GM19452 (cell line): ENCODE measurements at regions not wholly inside any gene's neighbourhood (a gene's known extent, or its start where the extent isn't known, plus 50 kb on each side); places are given as distances from the start of the nearest gene placed in this dataset.

Experiments
- ATAC-seq: cut with Tn5 transposase; IDR thresholded peaks from one replicate; pipeline ENCODE4 v1.9.1; 2021; ENCODE audit not compliant: unreplicated experiment

- no peak for ATAC-seq
Observed at GRCh38 chr14:51307551-51307950, 67.5 kb downstream of the TMX1 start.

- ATAC-seq, result no peak
Observed at GRCh38 chr14:51308866-51309265, 68.8 kb downstream of the TMX1 start.

DNA sequence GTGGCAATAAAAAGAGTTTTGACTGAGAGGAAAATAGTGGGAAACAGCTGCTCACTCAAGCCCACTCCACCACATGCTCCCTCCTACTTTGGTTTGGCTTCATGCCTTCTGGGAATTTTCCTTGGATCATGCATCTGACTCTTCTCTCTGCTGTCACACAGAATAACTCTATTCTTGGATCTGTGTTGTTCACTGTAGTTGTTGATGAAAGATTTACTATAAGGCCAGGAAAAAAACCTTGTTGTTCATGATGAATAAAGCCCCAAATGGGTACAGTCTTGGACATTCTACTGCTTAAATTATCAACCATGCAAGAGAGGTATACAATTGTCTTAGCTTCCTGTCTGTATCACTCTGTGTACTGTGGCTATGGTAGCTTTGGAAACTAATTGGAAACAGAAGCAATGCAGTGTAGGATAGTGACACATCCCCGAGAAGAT lies 70.5 kb downstream of the TMX1 start:
- ATAC-seq, result no peak

DNA sequence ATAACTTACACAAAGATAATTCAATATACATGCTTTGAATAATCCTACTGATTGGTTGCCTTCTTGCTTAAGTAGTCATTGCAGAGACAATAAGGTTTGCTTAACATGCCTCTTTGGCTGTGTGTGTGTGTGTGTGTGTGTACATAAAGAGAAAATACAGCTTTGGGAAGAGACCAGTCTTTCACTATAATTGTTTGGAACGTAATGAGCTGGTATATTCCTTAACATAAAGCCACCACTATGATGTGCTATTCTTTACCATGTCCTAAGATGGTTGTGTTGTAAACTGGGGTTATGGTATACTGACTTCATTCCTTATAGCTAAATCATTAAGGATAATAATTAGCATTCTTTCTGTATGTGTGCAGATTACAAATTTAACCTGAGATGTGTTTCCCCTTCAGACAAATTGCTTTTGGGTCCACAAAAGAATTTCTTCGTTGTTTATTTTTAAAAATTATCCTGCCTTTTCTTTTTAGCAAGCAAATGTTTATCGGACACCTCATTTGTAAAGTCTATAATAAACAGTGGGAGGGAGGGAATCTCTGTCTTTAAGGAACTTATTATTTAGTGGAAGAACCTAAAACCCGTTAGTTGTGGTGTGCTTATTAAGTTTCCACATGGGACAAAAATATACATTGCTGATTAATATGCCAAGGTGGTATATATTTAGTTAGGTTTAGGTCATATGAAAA lies 74.4 kb downstream of the TMX1 start:
- no peak for ATAC-seq

DNA sequence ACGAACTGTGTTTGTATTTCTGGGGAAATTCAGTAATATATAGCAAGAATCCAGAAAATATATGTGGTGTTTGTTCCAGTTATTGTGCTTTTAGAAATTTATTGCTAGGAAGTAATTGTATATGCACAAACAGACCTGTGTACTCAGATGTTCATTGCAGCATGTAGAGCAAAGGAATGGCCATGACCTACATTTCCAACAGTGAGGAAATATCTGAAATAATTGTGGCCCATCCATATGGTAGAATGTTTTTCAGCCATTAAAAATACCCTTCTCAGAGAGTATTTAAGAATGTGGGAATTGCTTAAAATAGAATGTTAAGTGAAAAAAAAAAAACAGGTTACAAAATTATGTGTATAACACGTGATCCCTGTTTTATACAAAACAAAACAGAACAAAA lies 77.3 kb downstream of the TMX1 start:
- ATAC-seq, result no peak

DNA sequence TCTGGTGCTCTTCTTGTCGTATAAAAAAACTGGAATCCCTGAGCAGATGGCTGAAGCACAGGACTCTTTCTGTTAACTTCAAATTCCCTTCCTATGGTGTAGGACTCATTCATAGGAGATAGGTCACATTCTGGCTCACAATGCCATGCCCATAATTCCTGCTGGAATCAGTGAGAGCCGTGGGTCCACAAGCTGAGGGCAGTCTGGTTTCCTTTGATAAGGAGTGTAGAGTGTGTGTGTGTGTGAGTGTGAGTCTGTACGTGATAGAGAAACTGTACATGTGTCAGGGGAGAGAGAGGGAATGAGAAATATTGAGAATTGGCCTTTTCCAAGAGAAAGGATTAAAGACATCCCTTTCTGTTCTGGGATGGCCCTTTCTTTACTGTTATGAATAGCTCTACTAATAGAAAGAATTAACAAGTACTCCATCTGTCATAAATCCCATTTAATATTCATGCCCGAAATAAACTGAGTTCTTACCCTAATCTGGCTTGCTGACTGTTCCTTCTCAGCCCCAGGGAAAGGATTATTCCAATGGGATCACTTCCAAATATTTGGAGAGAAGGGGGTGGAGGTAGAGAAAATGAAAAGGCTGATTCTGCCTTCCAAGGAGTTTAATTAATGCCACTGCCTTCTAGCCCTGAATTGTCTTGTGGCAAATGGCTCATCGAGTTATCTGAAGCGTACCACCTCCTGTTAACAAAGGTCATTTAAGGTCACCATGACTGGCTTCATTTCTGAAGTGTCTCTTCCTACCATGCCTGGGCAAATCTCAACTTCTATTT lies 79.0 kb downstream of the TMX1 start:
- ATAC-seq, result no peak

DNA sequence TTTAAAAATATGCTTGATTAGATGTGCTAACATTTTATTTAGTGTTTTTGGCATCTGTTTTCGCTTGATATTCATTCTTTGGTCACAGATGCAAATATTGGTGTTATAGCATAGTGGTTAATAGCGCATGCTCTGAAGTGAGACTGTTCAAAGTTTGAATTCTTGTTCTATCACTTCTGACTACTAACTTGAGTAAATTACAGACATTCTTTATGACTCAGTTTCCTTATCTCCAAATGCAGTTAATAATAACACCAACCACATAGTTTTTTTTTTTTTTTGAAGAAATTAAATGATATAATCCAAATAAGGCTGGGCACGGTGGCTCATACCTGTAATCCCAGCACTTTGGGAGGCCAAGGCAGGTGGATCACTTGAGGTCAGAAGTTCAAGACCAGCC lies 81.0 kb downstream of the TMX1 start:
- no peak for ATAC-seq

DNA sequence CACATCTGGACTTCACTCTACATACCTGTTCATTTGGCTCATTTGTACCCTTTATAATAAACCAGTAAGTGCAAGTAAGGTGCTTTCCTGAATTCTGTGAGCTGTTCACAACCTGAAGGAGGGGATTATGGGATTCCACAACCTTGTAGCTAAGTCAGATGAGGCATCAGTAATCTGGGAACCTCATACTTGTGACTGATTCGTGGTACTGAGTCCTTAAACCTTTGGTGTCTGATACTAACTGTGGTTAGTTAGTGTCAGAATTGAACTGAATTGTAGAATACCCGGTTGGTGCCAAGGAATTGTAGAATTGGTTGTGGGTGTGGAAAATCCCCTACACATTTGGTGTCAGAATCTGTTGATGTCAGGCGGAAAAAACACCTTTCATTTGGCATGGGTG lies 83.4 kb downstream of the TMX1 start:
- no peak for ATAC-seq

DNA sequence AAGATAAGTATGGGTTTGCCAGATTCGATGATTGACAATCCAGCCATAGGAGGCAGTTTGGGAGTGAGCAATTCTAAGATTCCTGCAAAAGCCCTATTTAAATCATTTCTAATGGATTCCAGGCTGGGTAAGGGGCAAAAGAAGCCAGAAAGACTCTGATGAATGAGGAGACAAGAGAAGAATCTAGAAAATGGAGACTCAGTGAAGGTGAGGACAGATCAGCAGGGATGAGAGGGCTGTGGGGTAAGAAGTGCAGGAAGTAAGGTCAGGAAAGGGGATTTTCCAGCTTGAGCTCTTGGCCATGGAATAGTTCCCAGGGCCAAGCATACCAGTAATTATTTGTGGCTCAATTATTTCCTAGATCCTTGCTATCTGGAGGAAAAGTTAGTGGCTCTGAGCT lies 87.3 kb downstream of the TMX1 start:
- no peak for ATAC-seq

DNA sequence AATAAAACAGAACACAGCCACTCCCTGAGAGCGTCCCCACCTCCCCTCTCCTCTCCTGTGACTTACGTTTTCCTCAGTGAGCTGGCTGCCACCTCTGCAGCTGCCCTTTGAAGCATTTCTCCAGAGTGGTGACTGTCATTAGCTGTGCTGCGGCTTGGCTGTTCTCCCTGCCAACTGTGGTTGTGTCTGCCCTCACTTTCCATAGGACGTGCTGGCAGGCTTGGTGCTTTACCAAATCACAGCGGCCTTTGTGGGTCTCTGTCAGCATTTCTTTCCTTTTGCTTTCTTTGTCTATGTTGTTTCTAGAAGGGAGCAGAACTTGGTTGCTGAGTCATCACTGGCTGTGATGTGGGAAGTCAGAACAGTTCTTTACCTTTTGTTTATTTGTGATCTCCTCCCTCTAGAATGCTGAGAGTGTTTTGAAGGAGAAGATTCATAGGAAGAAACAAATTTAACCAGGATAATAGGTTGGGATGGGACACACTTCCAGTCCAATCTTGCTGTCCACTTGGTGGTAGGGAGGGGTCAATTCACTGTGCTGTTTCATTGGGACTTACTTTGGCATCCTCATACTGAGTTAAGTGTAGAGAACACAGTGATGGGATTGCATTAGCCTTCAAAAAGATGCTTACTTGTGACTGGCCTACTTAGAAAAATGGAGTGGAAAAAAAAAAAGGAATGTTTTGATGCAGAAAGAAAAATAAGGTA lies 88.2 kb downstream of the TMX1 start:
- no peak for ATAC-seq

- no peak for ATAC-seq
Observed at GRCh38 chr14:51328772-51329353, 88.8 kb downstream of the TMX1 start.

DNA sequence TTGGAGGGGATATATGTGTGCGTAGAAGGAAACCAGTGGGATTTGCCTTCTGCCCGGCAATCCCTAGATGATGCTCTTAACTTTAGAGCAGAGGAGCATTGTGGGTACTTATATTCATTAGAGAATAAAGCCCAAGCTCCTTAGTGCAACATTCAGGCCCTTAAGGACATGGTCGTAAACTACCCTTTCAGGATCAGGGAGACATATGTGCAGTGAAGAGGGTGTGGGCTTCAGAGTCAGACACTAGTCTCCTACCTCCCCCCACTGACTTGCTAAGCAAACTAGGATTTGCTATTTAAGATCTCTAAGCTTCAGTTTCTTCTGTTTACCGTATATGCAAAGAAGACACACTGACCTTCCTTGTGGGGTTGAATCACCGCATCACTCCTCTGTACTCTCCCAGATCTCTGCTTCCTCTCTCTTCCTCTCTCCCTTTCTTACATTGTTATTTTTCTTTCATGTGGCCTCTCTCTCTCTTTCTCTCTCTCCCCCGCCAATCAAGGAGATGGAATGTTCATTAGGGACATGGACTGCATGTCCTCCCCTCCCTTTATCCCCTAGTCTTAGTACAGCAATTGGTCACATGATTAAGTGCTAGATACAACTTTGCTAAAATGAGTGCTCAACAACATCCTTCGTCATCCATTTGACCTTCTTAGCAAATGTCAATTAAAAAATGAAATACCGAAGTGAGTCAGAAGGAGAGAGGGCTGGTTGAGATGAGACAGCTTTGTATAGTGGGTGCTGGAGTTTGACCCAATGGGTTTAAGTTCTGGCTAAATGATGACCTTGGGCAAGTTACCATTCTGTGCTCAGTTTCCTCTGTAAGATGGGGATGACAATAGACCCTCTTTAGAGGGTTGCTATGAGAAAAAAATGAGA lies 91.7 kb downstream of the TMX1 start:
- no peak for ATAC-seq

- no peak for ATAC-seq
Observed at GRCh38 chr14:51333299-51333698, 93.3 kb downstream of the TMX1 start.

GRCh38 chr14:51333901-51334521 lies 94.0 kb downstream of the TMX1 start:
- no peak for ATAC-seq

DNA sequence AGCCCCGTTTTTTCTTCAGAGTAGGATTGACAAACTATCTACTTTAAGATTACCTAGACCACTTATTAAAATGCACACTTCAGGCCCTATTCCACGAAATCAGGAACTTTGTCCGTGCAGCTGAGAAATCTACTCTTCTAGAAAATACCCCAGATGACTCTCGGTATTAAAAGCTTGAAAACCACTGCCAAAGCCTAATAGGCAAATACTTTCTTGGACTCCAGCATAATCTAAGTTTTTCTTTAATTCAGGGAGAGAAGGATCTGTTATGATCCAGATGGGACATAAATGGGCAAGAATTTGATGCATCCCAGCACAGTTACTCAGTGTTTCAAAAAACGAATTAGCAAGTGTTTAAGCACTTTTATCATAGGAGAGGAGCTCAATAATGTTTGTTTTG lies 94.5 kb downstream of the TMX1 start:
- ATAC-seq, result no peak

DNA sequence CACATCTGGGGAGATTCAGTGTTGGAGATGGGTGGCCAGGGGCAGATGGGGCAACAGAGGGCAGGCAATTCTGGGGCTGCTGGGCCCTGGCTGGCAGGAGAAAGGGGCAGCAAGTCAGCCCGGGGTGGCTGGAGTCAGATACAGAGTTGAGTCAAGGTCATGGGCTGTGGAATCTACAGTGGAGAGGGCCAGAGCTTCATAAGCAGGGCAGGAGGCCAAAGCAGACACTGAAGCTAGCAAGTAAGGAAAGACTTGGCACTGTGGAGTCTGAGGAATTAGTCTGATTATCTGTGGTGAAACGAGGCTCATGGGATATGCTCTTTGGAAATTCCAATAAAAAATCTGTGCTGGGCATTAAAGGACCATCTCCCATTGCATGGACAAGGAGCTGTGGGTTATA lies 95.5 kb downstream of the TMX1 start:
- no peak for ATAC-seq

- ATAC-seq, result no peak
Observed at GRCh38 chr14:51335961-51336723, 96.1 kb downstream of the TMX1 start.

GRCh38 chr14:51336734-51337133 lies 96.7 kb downstream of the TMX1 start:
- no peak for ATAC-seq

DNA sequence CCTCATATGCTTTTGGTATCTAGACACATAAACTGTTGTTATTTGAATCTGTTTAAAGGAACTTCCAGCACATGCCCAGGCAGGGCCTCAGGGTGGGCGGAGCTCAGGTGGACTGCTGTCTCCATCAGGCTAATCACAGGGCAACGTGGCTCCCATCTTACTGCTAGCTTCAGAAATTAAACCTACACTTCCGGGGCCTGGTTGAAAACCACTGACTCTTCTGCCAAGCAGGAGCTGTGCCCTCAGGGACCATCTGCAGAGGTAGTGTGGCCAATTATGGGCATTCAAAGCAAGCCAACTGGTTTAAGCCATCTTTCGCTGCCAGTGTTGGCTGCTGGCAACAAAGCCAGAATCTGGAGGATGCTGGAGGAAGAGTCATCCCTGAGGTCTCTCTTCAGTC lies 97.5 kb downstream of the TMX1 start:
- no peak for ATAC-seq
